GM12878 (cell line): ENCODE measurements at regions not wholly inside any gene's neighbourhood (a gene's known extent, or its start where the extent isn't known, plus 50 kb on each side); places are given as distances from the start of the nearest gene placed in this dataset.

ENCODE experiments used
- ATAC-seq: fragments of 200-7000 bp; cut with Tn5 transposase; 3 replicates; pipeline ENCODE4 v1.9.1; 2020; ENCODE audit warnings: mild to moderate bottlenecking, moderate library complexity
- BruUV-seq: library from RNA; stranded (reverse); fragments of 400-500 nt; replicated peaks from 2 replicates; lab custom pipeline; 2021; lab: Mats Ljungman, UMichigan
- CTCF ChIA-PET: fragments of 300-600 bp; sonication (Branson Sonifier 250); formaldehyde crosslinking; extraction: SDS; loops from one replicate; lab custom pipeline; 2021; ENCODE audit warnings: inconsistent platforms; lab: Yijun Ruan, JAX
- POLR2A ChIA-PET: fragments of 350-600 bp; formaldehyde crosslinking; extraction: SDS; loops from one replicate; lab custom pipeline; 2021; ENCODE audit warnings: inconsistent platforms; lab: Charles Lee
- RAD21 ChIA-PET: fragments of 300-600 bp; sonication (Branson Sonifier 250); formaldehyde crosslinking; loops from one replicate; lab custom pipeline; 2023; ENCODE audit warnings: antibody characterized with exemption; ENCODE audit not compliant: unreplicated experiment; lab: Charles Lee
- SMC1A ChIA-PET: fragments of 300-600 bp; sonication (Branson Sonifier 250); formaldehyde crosslinking; loops from one replicate; lab custom pipeline; 2023; ENCODE audit not compliant: unreplicated experiment, uncharacterized antibody; lab: Charles Lee
- DNase-seq: peaks from one replicate; pipeline ENCODE4 v3.0.0-alpha.2; 2011; ENCODE audit warnings: low read depth, low spot score
- FAIRE-seq: peaks from 3 replicates; lab custom pipeline; 2011; peaks lifted over from hg19 to GRCh38; lab: Jason Lieb, UNC
- H2AFZ ChIP-seq: 2 replicates; pipeline ENCODE4 v1.6.0; 2011; ENCODE audit warnings: low read depth, low read length, control low read depth; ENCODE audit not compliant: control insufficient read depth
- H3K27ac ChIP-seq: 2 replicates; pipeline ENCODE4 v1.5.1; 2011; ENCODE audit warnings: control low read depth; ENCODE audit not compliant: control insufficient read depth, insufficient read depth
- H3K27me3 ChIP-seq, 2 experiments: replicated peaks in 1 of 2; 2 replicates each; pipeline versions ENCODE4 v1.6.0 to v1.6.1; 2011; ENCODE audit warnings: low read length in 1 of 2; ENCODE audit not compliant: control insufficient read depth in 2 of 2, insufficient read depth in 2 of 2
- H3K36me3 ChIP-seq, 2 experiments: 2 replicates each; pipeline ENCODE4 v1.5.1; 2011; ENCODE audit warnings: low read length in 1 of 2; ENCODE audit not compliant: control insufficient read depth in 2 of 2, insufficient read depth in 2 of 2
- H3K4me1 ChIP-seq: 2 replicates; pipeline ENCODE4 v1.6.1; 2011; ENCODE audit warnings: mild to moderate bottlenecking, low read length, moderate library complexity, mixed read lengths; ENCODE audit not compliant: control insufficient read depth, insufficient read depth
- H3K4me2 ChIP-seq: 2 replicates; pipeline ENCODE4 v1.6.0; 2011; ENCODE audit warnings: control low read depth; ENCODE audit not compliant: control insufficient read depth, insufficient read depth
- H3K4me3 ChIP-seq: fragments of 200-600 bp; sonication (generic); 2 replicates; pipeline ENCODE4 v1.5.1; 2016
- H3K79me2 ChIP-seq: 2 replicates; pipeline ENCODE4 v1.6.0; 2011; ENCODE audit warnings: low read length; ENCODE audit not compliant: control insufficient read depth, insufficient read depth
- H3K9ac ChIP-seq: 2 replicates; pipeline ENCODE4 v1.8.0; 2011; ENCODE audit warnings: low read length, control low read depth, mixed read lengths; ENCODE audit not compliant: control insufficient read depth, insufficient read depth
- H3K9me3 ChIP-seq: replicated peaks from 3 replicates; pipeline ENCODE4 v1.5.1; 2011; ENCODE audit warnings: mild to moderate bottlenecking, low read length; ENCODE audit not compliant: control insufficient read depth, insufficient read depth
- H4K20me1 ChIP-seq: 2 replicates; pipeline ENCODE4 v1.6.0; 2011; ENCODE audit not compliant: control insufficient read depth, insufficient read depth
- CHD1 ChIP-seq: IDR thresholded peaks from 2 replicates; pipeline ENCODE4 v1.6.1; 2012; ENCODE audit warnings: low read depth, low read length, improper control_type of control experiment
- CREB1 ChIP-seq: IDR thresholded peaks from 2 replicates; pipeline ENCODE4 v1.6.1; 2012; ENCODE audit warnings: low read depth, mild to moderate bottlenecking, inconsistent platforms
- E2F4 ChIP-seq: IDR thresholded peaks from 2 replicates; pipeline ENCODE4 v1.6.1; 2012; ENCODE audit warnings: low read depth, low read length, improper control_type of control experiment
- ETV6 ChIP-seq, 2 experiments: fragments of 450-650 bp in 1 of 2; IDR thresholded peaks in 1 of 2; conservative IDR thresholded peaks in 1 of 2; 2 replicates each; pipeline ENCODE4 v1.6.1; 2014; ENCODE audit warnings: antibody characterized with exemption in 1 of 2, borderline replicate concordance in 1 of 2, low read depth in 1 of 2, mild to moderate bottlenecking in 1 of 2, moderate library complexity in 1 of 2
- KDM1A ChIP-seq: fragments of 200-600 bp; sonication (generic); IDR thresholded peaks from 2 replicates; pipeline ENCODE4 v1.6.1; 2016; ENCODE audit warnings: borderline replicate concordance
- KLF5 ChIP-seq: fragments of 450-650 bp; IDR thresholded peaks from 2 replicates; pipeline ENCODE4 v1.6.1; 2014; ENCODE audit warnings: mild to moderate bottlenecking; ENCODE audit not compliant: partially characterized antibody
- MTA3 ChIP-seq: IDR thresholded peaks from 2 replicates; pipeline ENCODE4 v1.6.1; 2012; ENCODE audit warnings: low read length, inconsistent platforms, borderline replicate concordance
- NRF1 ChIP-seq: conservative IDR thresholded peaks from 2 replicates; pipeline ENCODE4 v1.6.1; 2011; ENCODE audit warnings: mild to moderate bottlenecking, low read depth, low read length, improper control_type of control experiment
- POLR2AphosphoS5 ChIP-seq: IDR thresholded peaks from 2 replicates; pipeline ENCODE4 v1.6.1; 2011; ENCODE audit warnings: mild to moderate bottlenecking, low read length, inconsistent platforms
- RCOR1 ChIP-seq: conservative IDR thresholded peaks from 2 replicates; pipeline ENCODE4 v1.6.1; 2012; ENCODE audit warnings: low read depth, low read length, improper control_type of control experiment
- SP1 ChIP-seq: IDR thresholded peaks from one replicate; pipeline ENCODE4 v1.6.1; 2011; ENCODE audit warnings: low read depth, low read length
- SUPT20H ChIP-seq: IDR thresholded peaks from 2 replicates; pipeline ENCODE4 v1.6.1; 2011; ENCODE audit warnings: low read depth, mild to moderate bottlenecking, low read length, moderate library complexity, borderline replicate concordance; ENCODE audit not compliant: control insufficient read depth
- TCF12 ChIP-seq: IDR thresholded peaks from 2 replicates; pipeline ENCODE4 v1.6.1; 2011; ENCODE audit warnings: low read depth, mild to moderate bottlenecking, low read length
- WRNIP1 ChIP-seq: IDR thresholded peaks from 2 replicates; pipeline ENCODE4 v1.6.1; 2011; ENCODE audit warnings: low read depth, low read length, improper control_type of control experiment, borderline replicate concordance
- ZBED1 ChIP-seq: IDR thresholded peaks from 2 replicates; pipeline ENCODE4 v1.6.1; 2016; ENCODE audit warnings: borderline replicate concordance
- WGBS: methylation state at CpG from one replicate; pipeline ENCODE4 v1.1.6; 2016; ENCODE audit warnings: low lambda C conversion rate; ENCODE audit not compliant: insufficient replicate concordance, insufficient coverage; ENCODE audit errors: missing lambda C conversion rate; 5-methylcytosine and 5-hydroxymethylcytosine counted together
- in situ Hi-C: fragments of 300-500 bp; cut with MboI; formaldehyde crosslinking; loops from 9 replicates; pipeline ENCODE4 v1.14.3; 2018; ENCODE audit warnings: mixed read lengths
- intact Hi-C: fragments of 100-400 bp; cut with micrococcal nuclease; formaldehyde crosslinking; loops from one replicate; pipeline ENCODE4 v1.14.2; 2022; ENCODE audit not compliant: unreplicated experiment
- TF ChIP-seq, protein P1 (sequence below): fragments of 450-650 bp; formaldehyde crosslinking; IDR thresholded peaks from 2 replicates; pipeline ENCODE4 v1.4.0; 2022; ENCODE audit warnings: mild to moderate bottlenecking, moderate library complexity
- TF ChIP-seq, protein P2 (sequence below): fragments of 450-650 bp; IDR thresholded peaks from 2 replicates; pipeline ENCODE4 v1.6.1; 2017; ENCODE audit warnings: mild to moderate bottlenecking

- ChIA-PET CTCF (interaction anchor here (0.8 kb wide), 1 partner anchor 16 kb away, joined by 3 read pairs; no protein-coding TSS in a partner anchor), POLR2A (no interaction called here), SMC1A (no interaction called here), RAD21 (no interaction called here)
- 47% methylated on average over 3 of the region's 3 CpGs for WGBS
- Histone ChIP-seq H3K9ac (no peak overlapping the region), H2AFZ (no peak overlapping the region), H3K79me2 (no peaks in the 10 kb centered on the region), H3K27me3 (no peaks in the 10 kb centered on the region), H3K27ac (no peak overlapping the region), H3K4me1 (no peaks in the 10 kb centered on the region), H3K4me3 (no peak overlapping the region), H4K20me1 (no peaks in the 10 kb centered on the region), H3K4me2 (no peak overlapping the region), H3K9me3 (peaks cover 7% of the 10 kb centered on the region; the same call in 2 of the 3 replicates), H3K36me3 (no peaks in the 10 kb centered on the region)
- no peak for FAIRE-seq
- DNase-seq = no peak
- intact Hi-C loops = no loop called here
- in situ Hi-C loops = loop anchor here (25.0 kb wide), 1 partner anchor 1992 kb away; no protein-coding TSS in a partner anchor
- ATAC-seq = no peak
- no TSS peak for BruUV-seq
- TF ChIP-seq KDM1A (no peak), NRF1 (no peak), TCF12 (no peak), ZBED1 (no peak), WRNIP1 (no peak), SUPT20H (no peak), SP1 (no peak), RCOR1 (no peak), CHD1 (no peak), KLF5 (no peak), E2F4 (no peak), CREB1 (no peak), MTA3 (no peak), ETV6 (conservative IDR thresholded peaks at IDR 0.05 in 1 of 2, IDR thresholded peaks at IDR 0.05 in 1 of 2; ENCODE audit: borderline replicate concordance in 1 of 2, low read depth in 1 of 2) (no peak), POLR2AphosphoS5 (no peak)
- TF ChIP-seq, protein P1, sequence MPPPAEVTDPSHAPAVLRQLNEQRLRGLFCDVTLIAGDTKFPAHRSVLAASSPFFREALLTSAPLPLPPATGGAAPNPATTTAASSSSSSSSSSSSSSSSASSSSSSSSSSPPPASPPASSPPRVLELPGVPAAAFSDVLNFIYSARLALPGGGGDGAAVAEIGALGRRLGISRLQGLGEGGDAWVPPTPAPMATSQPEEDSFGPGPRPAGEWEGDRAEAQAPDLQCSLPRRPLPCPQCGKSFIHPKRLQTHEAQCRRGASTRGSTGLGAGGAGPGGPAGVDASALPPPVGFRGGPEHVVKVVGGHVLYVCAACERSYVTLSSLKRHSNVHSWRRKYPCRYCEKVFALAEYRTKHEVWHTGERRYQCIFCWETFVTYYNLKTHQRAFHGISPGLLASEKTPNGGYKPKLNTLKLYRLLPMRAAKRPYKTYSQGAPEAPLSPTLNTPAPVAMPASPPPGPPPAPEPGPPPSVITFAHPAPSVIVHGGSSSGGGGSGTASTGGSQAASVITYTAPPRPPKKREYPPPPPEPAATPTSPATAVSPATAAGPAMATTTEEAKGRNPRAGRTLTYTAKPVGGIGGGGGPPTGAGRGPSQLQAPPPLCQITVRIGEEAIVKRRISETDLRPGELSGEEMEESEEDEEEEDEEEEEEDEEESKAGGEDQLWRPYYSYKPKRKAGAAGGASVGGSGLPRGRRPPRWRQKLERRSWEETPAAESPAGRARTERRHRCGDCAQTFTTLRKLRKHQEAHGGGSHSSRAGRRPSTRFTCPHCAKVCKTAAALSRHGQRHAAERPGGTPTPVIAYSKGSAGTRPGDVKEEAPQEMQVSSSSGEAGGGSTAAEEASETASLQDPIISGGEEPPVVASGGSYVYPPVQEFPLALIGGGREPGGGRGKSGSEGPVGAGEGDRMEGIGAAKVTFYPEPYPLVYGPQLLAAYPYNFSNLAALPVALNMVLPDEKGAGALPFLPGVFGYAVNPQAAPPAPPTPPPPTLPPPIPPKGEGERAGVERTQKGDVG = no peak
- TF ChIP-seq, protein P2, sequence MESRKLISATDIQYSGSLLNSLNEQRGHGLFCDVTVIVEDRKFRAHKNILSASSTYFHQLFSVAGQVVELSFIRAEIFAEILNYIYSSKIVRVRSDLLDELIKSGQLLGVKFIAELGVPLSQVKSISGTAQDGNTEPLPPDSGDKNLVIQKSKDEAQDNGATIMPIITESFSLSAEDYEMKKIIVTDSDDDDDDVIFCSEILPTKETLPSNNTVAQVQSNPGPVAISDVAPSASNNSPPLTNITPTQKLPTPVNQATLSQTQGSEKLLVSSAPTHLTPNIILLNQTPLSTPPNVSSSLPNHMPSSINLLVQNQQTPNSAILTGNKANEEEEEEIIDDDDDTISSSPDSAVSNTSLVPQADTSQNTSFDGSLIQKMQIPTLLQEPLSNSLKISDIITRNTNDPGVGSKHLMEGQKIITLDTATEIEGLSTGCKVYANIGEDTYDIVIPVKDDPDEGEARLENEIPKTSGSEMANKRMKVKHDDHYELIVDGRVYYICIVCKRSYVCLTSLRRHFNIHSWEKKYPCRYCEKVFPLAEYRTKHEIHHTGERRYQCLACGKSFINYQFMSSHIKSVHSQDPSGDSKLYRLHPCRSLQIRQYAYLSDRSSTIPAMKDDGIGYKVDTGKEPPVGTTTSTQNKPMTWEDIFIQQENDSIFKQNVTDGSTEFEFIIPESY = no peak
These were observed 173.4 kb upstream of the NDUFV2 start for GRCh38 chr18:8928847-8929780.
